HepG2 (cell line): ENCODE measurements at regions not wholly inside any gene's neighbourhood (a gene's known extent, or its start where the extent isn't known, plus 50 kb on each side); places are given as distances from the start of the nearest gene placed in this dataset.

Source experiments
- ATAC-seq: fragments of 200-7000 bp; cut with Tn5 transposase; 3 replicates; pipeline ENCODE4 v1.9.1; 2020; ENCODE audit warnings: mild to moderate bottlenecking, moderate library complexity
- BruUV-seq: library from RNA; stranded (reverse); fragments of 400-500 nt; replicated peaks from 2 replicates; lab custom pipeline; 2021; lab: Mats Ljungman, UMichigan
- CTCF ChIA-PET: fragments of 300-600 bp; formaldehyde crosslinking; extraction: SDS; loops from one replicate; lab custom pipeline; 2021; ENCODE audit warnings: low total read pairs, inconsistent platforms, low intra/inter-chr PET ratio; lab: Yijun Ruan, JAX
- POLR2A ChIA-PET: fragments of 350-600 bp; sonication (Branson Sonifier 250); formaldehyde crosslinking; loops from one replicate; lab custom pipeline; 2020; ENCODE audit warnings: antibody characterized with exemption, inconsistent platforms; lab: Yijun Ruan, JAX
- DNase-seq: peaks from one replicate; pipeline ENCODE4 v3.0.0-alpha.2; 2015; ENCODE audit warnings: low spot score
- FAIRE-seq: peaks from 3 replicates; lab custom pipeline; 2011; peaks lifted over from hg19 to GRCh38; lab: Jason Lieb, UNC
- H2AFZ ChIP-seq: one replicate; pipeline ENCODE4 v1.6.1; 2011; ENCODE audit warnings: low read length, inconsistent platforms
- H3K27ac ChIP-seq: fragments of 300-600 bp; 3 replicates; pipeline ENCODE4 v1.8.0; 2011; ENCODE audit warnings: mixed run types, mild to moderate bottlenecking, mixed read lengths, low read length, inconsistent platforms; ENCODE audit not compliant: insufficient read depth; ENCODE audit errors: extremely low read length
- H3K27me3 ChIP-seq, 2 experiments: fragments of 200-600 bp in 1 of 2; 2 replicates in 1 of 2; 3 replicates in 1 of 2; pipeline versions ENCODE4 v1.6.0 to v1.8.0; 2011; ENCODE audit warnings: low read length in 2 of 2, mild to moderate bottlenecking in 2 of 2, moderate library complexity in 2 of 2, inconsistent platforms in 1 of 2; ENCODE audit not compliant: insufficient read depth in 2 of 2, control insufficient read depth in 1 of 2
- H3K36me3 ChIP-seq, 2 experiments: fragments of 200-600 bp in 1 of 2; replicated peaks in 1 of 2; 2 replicates in 1 of 2; 3 replicates in 1 of 2; pipeline versions ENCODE4 v1.5.1 to v1.8.0; 2011; ENCODE audit warnings: low read length in 2 of 2, inconsistent platforms in 1 of 2; ENCODE audit not compliant: insufficient read depth in 2 of 2, control insufficient read depth in 1 of 2
- H3K4me1 ChIP-seq: 2 replicates; pipeline ENCODE4 v1.5.1; 2012; ENCODE audit warnings: low read length, inconsistent platforms; ENCODE audit not compliant: insufficient read depth
- H3K4me2 ChIP-seq: 2 replicates; pipeline ENCODE4 v1.6.0; 2011; ENCODE audit warnings: low read depth, low read length, inconsistent platforms
- H3K4me3 ChIP-seq, 3 experiments: fragments of 200-600 bp in 1 of 3; sonication (generic), shearing (Covaris generic) in 1 of 3; replicated peaks in 1 of 3; 2 replicates each; pipeline ENCODE4 v1.5.1; 2011 to 2016; ENCODE audit warnings: low read length in 3 of 3, inconsistent platforms in 2 of 3, low read depth in 2 of 3, mild to moderate bottlenecking in 2 of 3, control low read depth in 1 of 3, mixed read lengths in 1 of 3; ENCODE audit not compliant: insufficient read depth in 1 of 3
- H3K79me2 ChIP-seq: one replicate; pipeline ENCODE4 v1.6.1; 2011; ENCODE audit warnings: low read length, inconsistent platforms; ENCODE audit not compliant: insufficient read depth
- H3K9ac ChIP-seq: 2 replicates; pipeline ENCODE4 v1.6.0; 2011; ENCODE audit warnings: mild to moderate bottlenecking, low read depth, low read length, inconsistent platforms; ENCODE audit not compliant: insufficient read depth
- H3K9me3 ChIP-seq: 2 replicates; pipeline ENCODE4 v1.5.1; 2012; ENCODE audit warnings: mild to moderate bottlenecking, low read length
- H4K20me1 ChIP-seq: 2 replicates; pipeline ENCODE4 v1.6.0; 2011; ENCODE audit warnings: inconsistent platforms, mild to moderate bottlenecking, low read length, moderate library complexity; ENCODE audit not compliant: insufficient read depth
- ATF6 ChIP-seq: sonication (generic); formaldehyde crosslinking; conservative IDR thresholded peaks from 2 replicates; pipeline ENCODE4 v1.4.0; 2020; ENCODE audit warnings: missing genetic modification reagents
- CBFB ChIP-seq: sonication (generic); formaldehyde crosslinking; IDR thresholded peaks from 2 replicates; pipeline ENCODE4 v1.4.0; 2020; ENCODE audit warnings: missing genetic modification reagents
- CEBPZ ChIP-seq: IDR thresholded peaks from 2 replicates; pipeline ENCODE4 v1.6.1; 2012; ENCODE audit warnings: low read length, improper control_type of control experiment
- MAFF ChIP-seq: IDR thresholded peaks from 2 replicates; pipeline ENCODE4 v1.6.1; 2011; ENCODE audit warnings: low read depth, low read length, improper control_type of control experiment
- MAFK ChIP-seq, 2 experiments: IDR thresholded peaks in 1 of 2; conservative IDR thresholded peaks in 1 of 2; 2 replicates each; pipeline ENCODE4 v1.6.1; 2011; ENCODE audit warnings: improper control_type of control experiment in 2 of 2, low read length in 2 of 2
- SCMH1 ChIP-seq: sonication (generic); formaldehyde crosslinking; IDR thresholded peaks from 2 replicates; pipeline ENCODE4 v1.9.0; 2021; ENCODE audit warnings: missing genetic modification reagents, mild to moderate bottlenecking, borderline replicate concordance
- SIN3A ChIP-seq: IDR thresholded peaks from 2 replicates; pipeline ENCODE4 v1.6.1; 2011; ENCODE audit warnings: low read depth, mild to moderate bottlenecking, control low read depth, low read length, borderline replicate concordance
- ZNF562 ChIP-seq: sonication (generic); formaldehyde crosslinking; IDR thresholded peaks from 2 replicates; pipeline ENCODE4 v1.8.0; 2022; ENCODE audit warnings: missing genetic modification reagents, borderline replicate concordance
- ZNF563 ChIP-seq: sonication (generic); formaldehyde crosslinking; IDR thresholded peaks from 2 replicates; pipeline ENCODE4 v1.8.0; 2022; ENCODE audit warnings: mild to moderate bottlenecking, moderate library complexity, missing genetic modification reagents
- ZSCAN25 ChIP-seq: sonication (generic); formaldehyde crosslinking; IDR thresholded peaks from 2 replicates; pipeline ENCODE4 v1.8.0; 2022; ENCODE audit warnings: mild to moderate bottlenecking, missing genetic modification reagents
- WGBS: methylation state at CpG from one replicate; pipeline ENCODE4 v1.1.6; 2017; ENCODE audit warnings: low lambda C conversion rate; 5-methylcytosine and 5-hydroxymethylcytosine counted together
- in situ Hi-C: cut with HindIII; loops from 2 replicates; pipeline ENCODE4 v1.10.0; 2017; ENCODE audit warnings: low pct_unique_long_range_greater_than_20kb; ENCODE audit not compliant: extremely low pct_ligation_motif_present
- intact Hi-C: fragments of 100-400 bp; cut with micrococcal nuclease; formaldehyde crosslinking; loops from one replicate; pipeline ENCODE4 v1.10.0; 2022; ENCODE audit not compliant: unreplicated experiment

- ChIA-PET CTCF (no interaction called here), POLR2A (no interaction called here)
- no peaks in the 10 kb centered on the region for H4K20me1 ChIP-seq
- in situ Hi-C loops = no loop called here
- ATAC-seq = no peak
- H3K36me3 ChIP-seq = no peaks in the 10 kb centered on the region
- 8% methylated on average over 1 of the region's 1 CpG for WGBS
- no peaks in the 10 kb centered on the region for H3K4me1 ChIP-seq
- TF ChIP-seq ATF6 (CRISPR knock-in tag) (no peak), MAFK (conservative IDR thresholded peaks at IDR 0.05 in 1 of 2, IDR thresholded peaks at IDR 0.05 in 1 of 2; ENCODE audit: low read length in 2 of 2) (peak; percentile 79 to 87), MAFF (peak; percentile 88)
- no peak overlapping the region for H3K4me3 ChIP-seq
- no peak for DNase-seq
- H3K9ac ChIP-seq = no peak overlapping the region
- no peaks in the 10 kb centered on the region for H3K27me3 ChIP-seq
- no TSS peak for BruUV-seq
- intact Hi-C loops = no loop called here
- H3K4me2 ChIP-seq = no peak overlapping the region
- H3K27ac ChIP-seq = no peak overlapping the region
- 0 out of 2 replicates have a peak, but pooled peaks cover 7% of the 10 kb centered on the region for H3K9me3 ChIP-seq
- no peak for FAIRE-seq
- no peak overlapping the region for H2AFZ ChIP-seq
- H3K79me2 ChIP-seq = no peaks in the 10 kb centered on the region
Observed at GRCh38 chr16:62939687-62940086, 903.4 kb upstream of the CDH8 start.

GRCh38 chr16:62933929-62934328, 897.7 kb upstream of the CDH8 start:
- no peak overlapping the region for H2AFZ ChIP-seq
- POLR2A ChIA-PET = no interaction called here
- H3K9ac ChIP-seq = no peak overlapping the region
- ATAC-seq (no peak), DNase-seq (no peak), FAIRE-seq (no peak)
- BruUV-seq = no TSS peak
- WGBS = 1% methylated on average over 4 of the region's 4 CpGs
- H3K9me3 ChIP-seq = peaks cover 48% of the 10 kb centered on the region
- H3K4me3 ChIP-seq = no peak overlapping the region
- in situ Hi-C loops = no loop called here
- H3K27me3 ChIP-seq = no peaks in the 10 kb centered on the region
- H3K79me2 ChIP-seq = no peaks in the 10 kb centered on the region
- no peak overlapping the region for H3K27ac ChIP-seq
- CTCF ChIA-PET = no interaction called here
- intact Hi-C loops = no loop called here
- no peaks in the 10 kb centered on the region for H3K4me1 ChIP-seq
- H4K20me1 ChIP-seq = no peaks in the 10 kb centered on the region
- no peak overlapping the region for H3K4me2 ChIP-seq
- no peaks in the 10 kb centered on the region for H3K36me3 ChIP-seq
- no peak for TF ChIP-seq ATF6 (CRISPR knock-in tag)
- TF ChIP-seq CEBPZ = no peak
- no peak for TF ChIP-seq SIN3A
- TF ChIP-seq ZNF562 = no peak
- no peak for TF ChIP-seq ZSCAN25 (CRISPR knock-in tag)
- TF ChIP-seq ZNF563 (CRISPR knock-in tag) = no peak
- TF ChIP-seq SCMH1 (CRISPR knock-in tag) = no peak
- no peak for TF ChIP-seq CBFB (CRISPR knock-in tag)
